GM19372 (cell line): ENCODE measurements at regions not wholly inside any gene's neighbourhood (a gene's known extent, or its start where the extent isn't known, plus 50 kb on each side); places are given as distances from the start of the nearest gene placed in this dataset.
"Not testable (repeated sequence)": the region's sequence is repeated elsewhere in the genome, so short reads cannot be mapped to it uniquely, and the experiment has no call there.

ENCODE experiments used
- ATAC-seq: cut with Tn5 transposase; IDR thresholded peaks from one replicate; pipeline ENCODE4 v1.9.1; 2021; ENCODE audit warnings: mild to moderate bottlenecking, low read depth, moderate library complexity; ENCODE audit not compliant: unreplicated experiment

DNA sequence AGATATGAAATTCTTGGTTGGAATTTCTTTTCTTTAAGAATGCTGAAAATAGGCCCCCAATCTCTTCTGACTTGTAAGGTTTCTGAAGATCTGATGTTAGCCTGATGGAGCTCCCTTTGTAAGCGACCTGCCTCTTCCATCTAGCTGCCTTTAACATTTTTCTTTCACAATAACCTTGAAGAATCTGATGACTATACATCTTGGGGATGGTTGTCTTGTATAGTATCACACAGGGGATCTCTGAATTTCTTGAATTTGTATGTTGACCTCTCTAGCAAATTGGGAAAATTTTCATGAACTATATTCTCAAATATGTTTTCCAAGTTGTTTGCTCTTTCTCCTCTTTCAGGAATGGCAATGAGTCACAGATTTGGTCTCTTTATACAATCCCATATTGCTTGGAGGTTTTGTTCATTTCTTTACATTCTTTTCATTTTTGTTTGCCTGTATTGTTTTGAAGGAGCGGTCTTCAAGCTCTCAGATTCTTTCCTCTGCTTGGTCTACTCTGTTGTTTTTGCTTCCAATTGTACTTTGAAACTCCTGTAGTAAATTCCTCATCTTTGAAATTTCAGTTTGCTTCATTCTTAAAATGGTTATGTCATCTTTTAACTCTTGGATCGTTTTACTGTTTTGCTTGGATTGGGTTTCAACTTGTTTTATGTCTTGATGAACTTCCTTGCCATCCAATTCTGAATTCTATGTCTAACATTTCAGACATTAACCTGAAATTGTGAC is 245.2 kb upstream of the TARS1 start:
- ATAC-seq, result no peak

DNA sequence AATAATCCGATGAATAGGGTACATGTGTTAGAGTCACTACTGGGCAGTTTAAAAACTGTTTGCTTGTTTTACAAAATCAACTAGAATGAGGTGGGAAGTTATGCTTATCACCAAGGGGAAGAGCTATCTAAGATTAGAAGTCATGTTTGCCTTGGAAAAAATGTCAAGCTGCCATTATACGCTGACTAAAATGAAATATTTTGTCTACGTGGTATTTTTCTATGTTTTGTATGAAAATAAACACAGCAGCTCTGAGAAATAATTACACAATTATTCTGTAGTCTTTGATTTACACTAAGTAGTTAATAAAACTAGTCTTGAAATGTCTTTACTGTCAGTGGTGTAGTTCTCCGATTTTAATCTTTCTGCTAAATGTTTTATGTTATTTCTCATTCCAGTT is 241.9 kb upstream of the TARS1 start:
- no peak for ATAC-seq

DNA sequence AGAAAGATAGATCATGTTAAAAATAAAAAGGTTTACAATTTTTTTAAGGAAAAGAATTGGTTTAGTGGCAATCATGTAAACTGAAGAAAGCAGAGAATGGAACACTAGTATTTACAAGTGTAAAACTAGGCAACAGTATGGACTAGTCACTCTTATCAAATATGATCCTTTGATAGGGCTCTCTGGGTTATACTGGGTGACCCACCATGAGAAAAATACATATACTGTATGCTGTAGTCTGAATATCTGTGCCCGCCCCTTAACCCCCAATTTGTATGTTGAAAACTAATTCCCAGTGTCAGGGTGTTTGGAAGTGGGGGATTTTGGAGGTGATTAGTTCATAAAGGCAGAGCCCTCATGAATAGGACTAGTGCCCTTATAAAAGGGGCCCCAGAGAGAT is 236.8 kb upstream of the TARS1 start:
- ATAC-seq, result no peak

DNA sequence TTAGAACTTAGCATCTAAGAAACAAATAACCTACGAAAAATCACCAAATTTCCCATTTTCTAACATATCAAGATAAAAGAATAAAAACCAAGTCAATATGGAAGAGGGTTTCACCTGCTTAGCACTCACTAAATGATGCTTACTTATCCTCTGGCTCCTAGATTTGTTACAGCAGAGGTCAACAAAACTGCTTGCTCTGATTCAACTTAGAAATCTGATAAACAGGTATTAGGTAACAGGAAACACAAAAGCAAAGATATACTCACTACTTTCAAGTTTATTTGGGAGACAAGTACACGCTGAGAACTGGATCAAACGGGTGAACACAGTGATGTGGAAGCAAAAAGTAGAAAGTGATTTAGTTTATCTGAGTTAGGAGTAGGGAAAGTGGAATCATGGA is 235.7 kb upstream of the TARS1 start:
- no peak for ATAC-seq

DNA sequence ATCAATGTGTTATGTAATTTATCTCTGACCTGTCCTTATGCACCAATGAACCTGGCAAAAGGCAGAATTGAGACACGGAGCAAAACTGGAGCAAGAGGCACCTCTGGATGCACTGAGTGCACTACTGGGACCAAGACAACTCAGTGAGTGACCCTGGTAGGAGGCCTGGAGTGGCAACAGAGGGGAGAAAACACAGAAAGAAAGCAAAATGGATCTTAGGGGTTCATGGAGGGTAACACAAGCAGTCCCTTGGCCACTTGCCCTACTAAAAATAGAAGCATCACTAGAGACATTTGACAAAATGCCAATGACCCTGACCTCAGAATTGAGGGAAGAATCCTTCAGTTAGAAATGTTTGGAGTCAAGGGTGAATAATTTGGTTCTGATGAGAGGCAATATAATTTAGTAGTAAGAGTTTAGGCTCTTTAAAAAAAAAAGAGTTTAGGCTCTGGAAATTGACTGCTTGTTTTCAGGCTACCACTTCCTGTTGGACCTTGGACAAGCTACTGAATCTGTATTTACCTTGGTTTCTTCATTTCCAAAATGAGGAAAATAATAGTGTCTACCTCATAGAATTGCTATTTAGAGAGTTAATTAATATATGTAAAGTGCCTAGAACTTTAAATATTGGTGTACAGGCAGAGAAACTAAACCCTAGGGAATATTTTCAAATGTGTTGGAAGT is 234.9 kb upstream of the TARS1 start:
- no peak for ATAC-seq

DNA sequence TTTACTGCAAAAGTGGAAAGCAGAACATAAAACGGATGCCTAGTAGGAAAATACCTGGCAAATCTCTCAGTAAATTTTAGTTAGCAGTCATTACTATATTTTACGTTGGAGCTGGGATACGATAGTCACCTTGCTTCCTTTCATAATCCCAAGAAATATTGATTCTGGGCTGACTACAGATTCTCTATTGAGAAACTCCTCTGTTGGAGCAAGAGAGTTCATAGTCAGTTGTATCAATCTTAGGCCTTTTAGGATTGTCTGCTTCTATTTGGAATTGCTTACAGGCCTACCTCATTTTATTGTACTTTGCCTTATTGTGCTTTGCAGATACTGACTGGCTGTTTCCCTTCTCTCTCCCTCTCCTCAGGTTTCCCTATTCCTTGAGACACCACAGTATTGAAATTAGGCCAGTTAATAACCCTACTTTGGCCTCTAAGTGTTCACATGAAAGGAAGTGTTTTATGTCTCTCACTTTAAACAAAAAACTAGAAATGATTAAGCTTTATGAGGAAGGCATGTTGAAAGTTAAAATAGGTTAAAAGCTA is 233.7 kb upstream of the TARS1 start:
- ATAC-seq, result no peak

DNA sequence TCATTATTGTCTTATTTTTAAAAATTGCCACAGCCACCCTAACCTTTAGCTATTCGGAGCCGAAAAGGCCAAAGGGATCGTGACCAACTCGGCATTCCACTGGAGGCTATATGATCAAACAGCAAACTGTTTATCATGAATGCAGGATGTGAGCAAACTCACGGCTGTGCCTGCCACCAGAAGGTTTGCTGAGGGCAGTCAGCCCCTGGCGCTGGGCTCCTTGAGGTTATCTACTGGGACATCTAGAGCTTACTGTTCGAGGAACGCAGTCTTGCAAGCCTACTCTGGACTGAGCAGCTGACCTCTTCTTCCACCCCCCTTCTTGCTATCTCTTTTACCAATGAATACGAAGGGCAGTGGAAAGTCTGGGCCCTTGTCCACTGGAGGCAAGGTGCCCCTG is 231.5 kb upstream of the TARS1 start:
- no peak for ATAC-seq

DNA sequence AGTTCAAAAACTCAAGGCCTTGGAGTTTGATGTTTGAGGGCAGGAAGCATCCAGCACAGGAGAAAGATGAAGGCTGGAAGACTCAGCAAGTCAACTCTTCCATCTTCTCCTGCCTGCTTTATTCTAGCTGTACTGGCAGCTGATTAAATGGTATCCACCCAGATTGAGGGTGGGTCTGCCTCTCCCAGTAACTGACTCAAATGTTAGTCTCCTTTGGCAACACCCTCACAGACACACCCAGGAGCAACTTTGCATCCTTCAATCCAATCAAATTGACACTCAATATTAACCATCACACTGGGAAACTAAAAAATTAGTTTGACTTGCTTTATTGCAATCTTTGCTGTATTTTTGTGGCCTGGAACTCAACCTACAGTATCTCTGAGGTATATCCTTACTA is 230.5 kb upstream of the TARS1 start:
- ATAC-seq, result not testable (repeated sequence)

DNA sequence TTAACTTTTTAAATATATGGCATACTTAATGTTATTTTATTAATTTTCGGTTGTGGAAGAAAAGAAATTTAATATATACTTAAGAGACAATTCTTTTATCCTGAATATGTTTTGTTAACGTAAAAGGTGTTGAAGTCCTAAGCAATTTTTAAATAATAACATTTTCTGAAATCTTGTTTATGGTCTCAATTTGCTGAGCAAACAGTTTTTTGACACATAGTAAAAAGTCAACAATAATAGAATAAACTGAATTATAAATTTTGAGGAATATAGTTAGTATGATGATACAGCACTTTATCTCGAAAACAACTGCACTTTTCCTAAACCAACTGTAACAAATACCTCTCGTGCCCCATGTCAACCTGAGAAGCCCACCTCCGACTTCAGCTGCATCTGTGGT is 229.8 kb upstream of the TARS1 start:
- ATAC-seq, result no peak

DNA sequence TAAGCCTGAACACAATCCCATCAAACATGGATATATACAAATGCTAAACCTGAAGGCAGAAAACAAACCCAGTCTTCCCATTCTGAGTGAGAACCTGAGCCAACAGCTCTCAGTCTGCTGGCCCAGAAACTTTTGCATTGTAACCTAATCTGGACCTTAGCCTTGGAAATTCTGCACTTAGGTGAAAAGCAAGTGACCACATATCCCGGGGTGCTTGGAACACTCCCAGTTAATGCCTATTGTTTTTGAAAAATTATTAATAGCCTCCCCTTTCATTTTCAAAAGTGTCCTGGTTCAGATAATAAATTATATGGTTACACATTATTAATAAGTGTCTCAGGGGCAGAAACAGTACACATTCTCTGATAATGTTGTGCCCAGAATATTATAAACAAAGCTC is 228.3 kb upstream of the TARS1 start:
- ATAC-seq, result no peak

DNA sequence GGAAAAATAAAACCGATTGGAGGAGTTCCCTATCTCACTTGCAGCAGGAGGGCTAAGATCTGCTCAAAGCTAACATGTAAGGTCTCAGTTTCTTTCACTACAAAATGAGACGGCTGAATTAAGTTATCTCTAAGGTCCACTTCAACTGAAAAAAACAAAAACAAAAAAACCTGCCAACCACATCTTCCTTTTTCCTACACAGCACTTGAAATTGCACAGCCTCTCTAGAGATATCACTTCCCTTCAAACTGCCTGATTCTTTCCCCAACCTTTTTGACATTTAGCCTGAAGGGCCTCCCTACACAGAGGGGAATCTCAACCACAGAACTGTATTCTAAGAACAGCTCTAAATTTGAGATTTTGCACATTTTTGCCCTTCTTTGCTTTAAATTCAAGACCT is 227.9 kb upstream of the TARS1 start:
- no peak for ATAC-seq

DNA sequence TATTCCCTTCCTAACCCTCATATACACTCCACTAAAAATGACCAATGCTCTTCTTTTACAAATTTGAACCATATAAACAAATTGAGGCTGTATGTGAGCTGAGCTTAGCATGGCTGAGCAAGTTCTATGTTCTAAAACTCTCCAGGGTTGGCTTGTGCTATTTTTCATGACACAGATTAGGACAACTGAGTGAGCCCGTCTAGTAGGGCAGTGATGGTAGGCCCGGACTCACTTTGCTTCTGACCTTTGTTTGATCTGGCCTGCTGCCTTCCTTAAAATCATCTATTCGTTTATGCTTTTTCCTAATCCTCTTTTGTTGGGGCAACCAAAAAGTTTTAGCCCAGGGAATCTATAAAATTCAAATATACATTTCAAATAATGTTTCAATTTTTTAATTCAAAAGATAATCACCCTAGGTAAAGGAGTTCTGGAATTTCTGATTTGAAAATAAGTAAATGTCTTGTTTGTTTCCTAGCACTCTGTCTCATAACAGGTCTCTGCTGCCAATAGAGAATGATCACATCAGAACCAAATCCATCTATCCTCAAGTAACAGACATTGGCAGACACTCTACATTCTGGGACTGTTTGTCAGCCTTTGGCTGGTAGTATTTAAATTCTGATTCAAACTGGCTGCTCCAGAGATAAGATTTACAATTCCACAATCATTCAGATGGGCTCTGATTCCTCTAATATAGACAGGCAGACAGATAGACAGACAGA is 217.0 kb upstream of the TARS1 start:
- ATAC-seq, result no peak

DNA sequence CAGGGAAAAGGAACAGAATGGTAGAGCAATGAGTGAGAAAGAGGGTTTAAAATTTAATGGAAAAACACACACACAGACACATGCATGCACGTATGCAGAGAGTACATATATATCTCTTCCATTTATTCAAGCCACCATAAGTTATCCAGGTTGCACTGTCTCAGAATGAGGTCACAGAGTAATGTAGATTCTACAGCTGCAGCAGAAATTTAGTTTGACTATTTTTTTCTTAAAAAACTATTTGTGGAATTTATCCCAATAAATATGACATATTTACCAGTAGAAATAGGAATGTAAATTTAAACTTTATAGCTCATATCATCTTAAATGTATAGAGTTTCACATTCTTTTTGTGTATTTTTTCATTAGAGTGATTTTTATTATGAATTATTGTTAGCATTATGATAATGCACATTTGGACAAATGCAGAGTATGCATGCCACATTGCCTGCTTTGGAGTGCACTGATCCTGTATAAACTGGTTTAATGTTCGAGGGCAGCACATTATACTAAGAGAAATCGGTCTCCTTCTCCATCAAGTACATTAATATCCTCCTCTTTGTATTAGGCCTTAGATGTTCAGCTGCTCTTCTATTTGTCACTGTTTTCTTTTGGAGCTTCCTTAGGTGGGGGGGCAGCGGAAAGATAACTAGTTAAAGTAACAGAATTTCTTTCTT is 216.3 kb upstream of the TARS1 start:
- ATAC-seq, result no peak

DNA sequence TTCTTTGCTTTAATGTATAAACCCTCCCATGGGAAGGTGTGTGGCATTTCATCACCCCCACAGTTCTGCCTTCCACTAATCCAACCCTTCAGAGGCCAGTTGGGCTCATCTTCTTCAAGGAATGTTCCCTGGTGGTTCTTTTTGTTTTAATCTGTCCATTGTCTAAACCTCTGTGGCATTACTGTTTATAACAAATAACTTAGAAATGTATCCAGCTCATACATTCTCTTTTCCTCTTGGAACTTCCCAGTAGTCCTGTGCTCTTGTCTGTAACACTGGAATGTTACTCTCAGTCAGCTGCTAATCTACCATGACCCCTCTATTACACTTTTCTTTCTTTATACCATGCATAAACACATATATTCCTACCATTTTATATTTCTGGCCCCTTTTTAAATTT is 213.5 kb upstream of the TARS1 start:
- ATAC-seq, result no peak

DNA sequence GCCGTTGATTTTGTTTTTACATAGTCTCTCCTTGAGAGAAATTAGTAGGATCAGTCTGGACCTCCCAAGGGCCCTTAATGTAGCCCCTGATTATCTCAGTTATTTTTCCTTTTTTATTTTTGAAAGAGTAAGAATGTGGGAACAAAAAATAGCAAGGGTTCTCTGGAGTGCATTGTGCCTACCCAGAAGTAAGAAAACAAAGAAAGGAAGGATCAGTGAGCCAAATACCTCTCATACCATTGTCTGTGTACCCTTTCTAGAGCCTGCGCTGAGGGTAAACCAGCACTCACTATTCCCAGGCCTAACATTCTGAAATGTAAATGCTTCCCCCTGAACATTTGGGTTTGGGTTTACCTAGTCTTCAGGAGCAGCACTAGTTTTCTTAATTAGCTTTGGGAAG is 213.0 kb upstream of the TARS1 start:
- ATAC-seq, result no peak

DNA sequence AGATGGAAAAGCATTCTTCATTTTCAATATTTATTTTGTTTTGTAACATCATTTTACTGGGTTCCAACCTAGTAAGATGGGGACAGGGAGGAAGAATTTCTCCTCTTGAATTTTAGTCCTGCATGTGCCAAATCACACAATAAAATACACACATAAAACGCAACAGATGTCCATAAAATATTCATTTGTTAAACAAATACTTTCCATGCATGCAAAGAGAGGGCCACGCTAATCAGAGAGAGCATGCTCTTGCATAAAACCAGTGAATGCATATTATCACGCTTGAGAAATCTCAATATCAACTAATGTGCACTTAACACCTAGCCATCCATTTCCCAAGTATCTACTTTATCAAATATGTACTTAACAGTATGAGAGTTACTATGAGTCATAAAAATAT is 212.6 kb upstream of the TARS1 start:
- ATAC-seq, result no peak

DNA sequence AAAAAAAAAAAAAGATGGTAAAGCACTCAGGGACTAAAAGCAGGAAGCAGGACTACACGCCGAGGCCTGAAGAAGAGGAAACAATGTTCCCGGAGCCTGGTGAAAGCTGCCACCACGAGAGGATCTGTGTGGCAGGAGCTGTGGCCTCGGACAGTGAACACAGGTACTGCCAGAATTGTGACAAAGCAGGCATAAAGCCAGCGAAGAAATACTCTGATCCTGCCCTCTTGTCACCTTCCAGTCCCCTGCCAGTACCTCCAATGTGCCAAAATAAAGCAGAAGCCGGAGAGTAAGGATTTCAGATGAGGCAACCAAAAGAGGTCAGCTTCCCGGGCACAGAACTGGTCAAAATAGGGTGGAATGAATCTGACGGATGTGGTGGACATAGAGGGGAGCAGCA is 211.5 kb upstream of the TARS1 start:
- ATAC-seq, result no peak

DNA sequence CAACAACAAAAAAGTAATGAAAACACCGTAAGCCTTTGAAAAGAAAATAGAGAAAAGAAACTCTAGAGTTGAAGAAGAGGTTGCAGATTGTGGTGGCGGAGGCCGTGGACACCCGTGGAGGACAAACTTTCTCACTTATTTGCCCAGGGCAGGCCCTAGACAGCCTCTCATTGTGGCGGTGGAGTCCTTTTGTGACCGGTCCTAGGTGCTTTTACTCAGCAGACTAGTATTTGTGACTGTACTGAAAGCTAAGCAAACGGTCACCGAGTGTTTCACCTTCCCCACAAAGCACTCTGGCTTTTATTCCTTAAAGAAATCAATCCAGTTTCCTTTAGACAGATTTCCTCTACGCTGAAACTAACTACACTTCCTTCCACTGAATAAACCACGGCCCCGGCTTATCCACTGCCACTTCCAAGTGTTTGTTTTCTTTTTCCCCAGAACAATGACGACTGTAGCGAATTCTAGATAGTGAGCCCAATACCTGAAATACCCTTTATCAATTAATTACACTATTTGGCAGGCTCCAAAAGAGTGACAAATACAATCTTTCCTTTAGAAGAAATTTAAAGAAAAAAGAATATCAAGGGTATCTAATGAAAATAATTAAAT is 210.2 kb upstream of the TARS1 start:
- ATAC-seq, result no peak

DNA sequence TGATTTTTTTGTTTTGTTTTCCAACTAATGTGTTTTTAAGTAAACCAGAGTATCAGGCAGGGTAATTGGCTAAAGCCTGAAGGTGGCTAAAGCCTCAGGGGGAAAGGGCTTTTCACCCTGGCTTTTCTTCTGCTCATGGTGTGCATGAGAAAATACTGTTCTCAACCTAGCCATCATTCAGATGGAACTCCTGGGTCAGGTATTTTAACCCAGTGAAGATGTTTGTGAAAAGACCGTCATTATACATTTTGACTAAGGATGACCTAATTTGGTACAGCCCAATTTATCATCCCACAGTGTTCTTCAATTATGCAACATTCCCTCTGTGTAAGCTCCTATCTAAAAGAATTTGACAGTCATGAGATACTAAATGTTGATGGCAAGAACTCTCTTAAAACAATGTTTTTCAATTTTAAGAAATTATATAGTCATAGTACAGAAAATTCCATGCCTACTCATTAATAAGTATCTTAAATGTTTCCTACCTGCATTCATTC is 209.5 kb upstream of the TARS1 start:
- ATAC-seq, result no peak

DNA sequence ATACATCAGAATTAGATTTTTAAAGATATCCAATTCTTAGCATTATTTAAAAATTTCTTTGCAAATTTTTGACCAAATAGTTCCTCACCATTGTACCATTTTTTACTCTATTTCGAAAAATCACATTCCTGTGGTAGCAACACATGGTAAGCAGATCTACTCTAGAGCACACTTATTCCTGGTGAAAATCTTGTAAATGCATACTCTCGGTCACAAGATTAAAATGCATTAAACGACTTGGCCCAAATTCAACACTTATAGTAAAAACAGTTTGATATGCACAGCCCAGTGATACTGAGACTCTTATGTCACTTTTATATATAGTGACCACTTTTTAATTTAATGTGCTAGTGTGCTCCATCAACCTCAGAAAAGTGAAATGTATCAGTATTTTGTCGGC is 208.8 kb upstream of the TARS1 start:
- ATAC-seq, result no peak
